IMR-90 (cell line): ENCODE measurements at regions not wholly inside any gene's neighbourhood (a gene's known extent, or its start where the extent isn't known, plus 50 kb on each side); places are given as distances from the start of the nearest gene placed in this dataset.

Experiments
- ATAC-seq: fragments of 200-7000 bp; cut with Tn5 transposase; 2 replicates; pipeline ENCODE4 v1.9.1; 2020; ENCODE audit warnings: low read depth, mild to moderate bottlenecking, moderate library complexity
- BruUV-seq: library from RNA; stranded (reverse); fragments of 400-500 nt; replicated peaks from 2 replicates; lab custom pipeline; 2021; lab: Mats Ljungman, UMichigan
- CTCF ChIA-PET: fragments of 300-600 bp; formaldehyde crosslinking; extraction: SDS; loops from one replicate; lab custom pipeline; 2021; ENCODE audit warnings: antibody characterized with exemption; lab: Yijun Ruan, JAX
- POLR2A ChIA-PET: fragments of 300-600 bp; sonication (Branson Sonifier 250); formaldehyde crosslinking; loops from one replicate; lab custom pipeline; 2022; ENCODE audit warnings: antibody characterized with exemption; ENCODE audit not compliant: unreplicated experiment; lab: Charles Lee
- DNase-seq: peaks from one replicate; pipeline ENCODE4 v3.0.0; 2013
- H2AFZ ChIP-seq: replicated peaks from 2 replicates; pipeline ENCODE3; 2013; ENCODE audit warnings: low read length, mild to moderate bottlenecking; ENCODE audit not compliant: poor library complexity
- H2AK5ac ChIP-seq: 2 replicates; pipeline ENCODE4 v1.6.1; 2013; ENCODE audit warnings: low read depth, low read length, inconsistent platforms
- H2AK9ac ChIP-seq: replicated peaks from 2 replicates; pipeline ENCODE3; 2013; ENCODE audit warnings: mild to moderate bottlenecking, low read depth, low read length, moderate library complexity; ENCODE audit not compliant: poor library complexity
- H2BK120ac ChIP-seq: 2 replicates; pipeline ENCODE4 v1.6.1; 2013; ENCODE audit warnings: low read depth, low read length, inconsistent platforms
- H2BK15ac ChIP-seq: 3 replicates; pipeline ENCODE4 v1.6.1; 2013; ENCODE audit warnings: low read depth, low read length, inconsistent platforms
- H2BK20ac ChIP-seq: 2 replicates; pipeline ENCODE4 v1.6.1; 2013; ENCODE audit warnings: low read depth, mild to moderate bottlenecking, inconsistent platforms, low read length, moderate library complexity
- H2BK5ac ChIP-seq: 2 replicates; pipeline ENCODE4 v1.6.1; 2013; ENCODE audit warnings: mild to moderate bottlenecking, low read depth, low read length, inconsistent platforms; ENCODE audit not compliant: poor library complexity, severe bottlenecking
- H3K14ac ChIP-seq: replicated peaks from 2 replicates; pipeline ENCODE4 v1.6.1; 2013; ENCODE audit warnings: low read depth, low read length, inconsistent platforms
- H3K18ac ChIP-seq: 2 replicates; pipeline ENCODE4 v1.6.1; 2013; ENCODE audit warnings: low read depth, low read length, control low read depth
- H3K23ac ChIP-seq: 2 replicates; pipeline ENCODE4 v1.6.1; 2013; ENCODE audit warnings: low read depth, low read length, inconsistent platforms
- H3K27ac ChIP-seq: 2 replicates; pipeline ENCODE4 v1.5.1; 2013; ENCODE audit warnings: mild to moderate bottlenecking, control low read depth, low read length; ENCODE audit not compliant: insufficient read depth
- H3K27me3 ChIP-seq: 2 replicates; pipeline ENCODE4 v1.6.1; 2013; ENCODE audit warnings: low read length; ENCODE audit not compliant: control insufficient read depth, insufficient read depth
- H3K36me3 ChIP-seq: 2 replicates; pipeline ENCODE4 v1.6.1; 2013; ENCODE audit warnings: low read length, mixed read lengths; ENCODE audit not compliant: control insufficient read depth, insufficient read depth
- H3K4ac ChIP-seq: 2 replicates; pipeline ENCODE4 v1.6.1; 2013; ENCODE audit warnings: low read depth, low read length, inconsistent platforms
- H3K4me1 ChIP-seq: 2 replicates; pipeline ENCODE4 v1.6.1; 2013; ENCODE audit warnings: low read length, mixed read lengths; ENCODE audit not compliant: control insufficient read depth, insufficient read depth
- H3K4me2 ChIP-seq: 2 replicates; pipeline ENCODE4 v1.6.1; 2013; ENCODE audit warnings: low read depth, mild to moderate bottlenecking, control low read depth, low read length, moderate library complexity
- H3K4me3 ChIP-seq: 2 replicates; pipeline ENCODE4 v1.5.1; 2013; ENCODE audit warnings: low read depth, mild to moderate bottlenecking, control low read depth, low read length, moderate library complexity; ENCODE audit not compliant: insufficient read depth
- H3K56ac ChIP-seq: 2 replicates; pipeline ENCODE4 v1.6.1; 2013; ENCODE audit warnings: low read length, inconsistent platforms; ENCODE audit not compliant: insufficient read depth; ENCODE audit errors: extremely low read depth
- H3K79me1 ChIP-seq, 2 experiments: 2 replicates each; pipeline ENCODE4 v1.6.1; 2013; ENCODE audit warnings: low read length in 2 of 2, inconsistent platforms in 1 of 2, low read depth in 1 of 2
- H3K9ac ChIP-seq: 2 replicates; pipeline ENCODE4 v1.6.1; 2013; ENCODE audit warnings: low read depth, low read length, control low read depth
- H3K9me1 ChIP-seq: 2 replicates; pipeline ENCODE4 v1.6.1; 2013; ENCODE audit warnings: low read length, inconsistent platforms; ENCODE audit not compliant: insufficient read depth
- H3K9me3 ChIP-seq: 2 replicates; pipeline ENCODE4 v1.6.1; 2013; ENCODE audit warnings: low read length; ENCODE audit not compliant: control insufficient read depth, insufficient read depth
- H4K20me1 ChIP-seq: 2 replicates; pipeline ENCODE4 v1.6.1; 2013; ENCODE audit warnings: low read length, inconsistent platforms; ENCODE audit not compliant: insufficient read depth
- H4K5ac ChIP-seq: 2 replicates; pipeline ENCODE4 v1.6.1; 2013; ENCODE audit warnings: mild to moderate bottlenecking, low read depth, low read length, control low read depth
- H4K8ac ChIP-seq, 2 experiments: 2 replicates each; pipeline ENCODE4 v1.6.1; 2013; ENCODE audit warnings: low read depth in 2 of 2, low read length in 2 of 2, control low read depth in 1 of 2, inconsistent platforms in 1 of 2
- H4K91ac ChIP-seq: 2 replicates; pipeline ENCODE4 v1.6.1; 2013; ENCODE audit warnings: low read depth, low read length, inconsistent platforms; ENCODE audit not compliant: insufficient read depth
- CEBPB ChIP-seq: IDR thresholded peaks from 2 replicates; pipeline ENCODE4 v1.6.1; 2012; ENCODE audit warnings: low read depth, low read length, improper control_type of control experiment
- MAFK ChIP-seq: IDR thresholded peaks from 2 replicates; pipeline ENCODE4 v1.6.1; 2012; ENCODE audit warnings: low read depth, low read length, improper control_type of control experiment
- dilution Hi-C: fragments of 300-500 bp; cut with HindIII; formaldehyde crosslinking; loops from one replicate; pipeline ENCODE4 v1.14.3; 2018; ENCODE audit warnings: low sequenced_read_pairs; ENCODE audit not compliant: unreplicated experiment
- in situ Hi-C: fragments of 300-500 bp; cut with MboI; formaldehyde crosslinking; loops from 3 replicates; pipeline ENCODE4 v1.14.3; 2019; ENCODE audit warnings: low sequenced_read_pairs, inconsistent platforms, mixed read lengths
- intact Hi-C: fragments of 100-400 bp; cut with micrococcal nuclease; formaldehyde crosslinking; loops from 2 replicates; pipeline ENCODE4 v1.10.0; 2022
- TF ChIP-seq, protein P1 (sequence below): conservative IDR thresholded peaks from 2 replicates; pipeline ENCODE4 v1.5.1; 2012; ENCODE audit warnings: mild to moderate bottlenecking, low read depth, low read length, improper control_type of control experiment

DNA sequence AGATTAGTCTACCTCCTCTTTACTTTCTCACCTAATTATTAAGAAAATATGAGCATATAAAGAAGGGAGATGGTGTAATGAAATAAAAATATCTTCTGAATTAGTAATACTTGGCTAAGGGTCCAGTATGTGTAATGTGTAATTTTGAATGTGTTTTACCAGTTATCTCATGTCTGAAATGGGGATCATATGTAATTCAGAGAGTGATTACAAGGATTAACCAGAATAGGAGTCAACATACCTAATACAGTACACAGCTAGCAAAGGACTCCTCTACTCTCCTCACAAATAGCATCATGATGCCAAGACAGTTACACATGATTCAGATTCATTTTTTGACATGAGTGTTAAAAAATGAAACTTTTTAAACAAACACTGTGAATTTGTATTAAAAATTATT, 570.4 kb downstream of the SI start:
- BruUV-seq, result no TSS peak
- Histone ChIP-seq H3K9me1 (no peaks in the 10 kb centered on the region), H4K20me1 (no peaks in the 10 kb centered on the region), H3K79me1 (no peaks in the 10 kb centered on the region), H2BK20ac (no peak overlapping the region), H2AFZ (no peak overlapping the region), H4K8ac (no peak overlapping the region), H3K18ac (no peak overlapping the region), H2BK120ac (no peak overlapping the region), H3K9ac (no peak overlapping the region), H3K4me2 (no peak overlapping the region), H2BK15ac (no peak overlapping the region), H3K27ac (no peak overlapping the region), H3K4me3 (no peak overlapping the region), H3K14ac (no peak overlapping the region), H3K36me3 (no peaks in the 10 kb centered on the region), H4K5ac (no peak overlapping the region), H3K23ac (no peak overlapping the region), H3K9me3 (peaks cover 4% of the 10 kb centered on the region), H3K56ac (no peak overlapping the region), H4K91ac (no peak overlapping the region), H3K4me1 (no peaks in the 10 kb centered on the region), H2AK5ac (no peak overlapping the region), H2BK5ac (no peak overlapping the region), H2AK9ac (no peak overlapping the region), H3K27me3 (no peaks in the 10 kb centered on the region), H3K4ac (no peak overlapping the region)
- TF ChIP-seq, protein P1, sequence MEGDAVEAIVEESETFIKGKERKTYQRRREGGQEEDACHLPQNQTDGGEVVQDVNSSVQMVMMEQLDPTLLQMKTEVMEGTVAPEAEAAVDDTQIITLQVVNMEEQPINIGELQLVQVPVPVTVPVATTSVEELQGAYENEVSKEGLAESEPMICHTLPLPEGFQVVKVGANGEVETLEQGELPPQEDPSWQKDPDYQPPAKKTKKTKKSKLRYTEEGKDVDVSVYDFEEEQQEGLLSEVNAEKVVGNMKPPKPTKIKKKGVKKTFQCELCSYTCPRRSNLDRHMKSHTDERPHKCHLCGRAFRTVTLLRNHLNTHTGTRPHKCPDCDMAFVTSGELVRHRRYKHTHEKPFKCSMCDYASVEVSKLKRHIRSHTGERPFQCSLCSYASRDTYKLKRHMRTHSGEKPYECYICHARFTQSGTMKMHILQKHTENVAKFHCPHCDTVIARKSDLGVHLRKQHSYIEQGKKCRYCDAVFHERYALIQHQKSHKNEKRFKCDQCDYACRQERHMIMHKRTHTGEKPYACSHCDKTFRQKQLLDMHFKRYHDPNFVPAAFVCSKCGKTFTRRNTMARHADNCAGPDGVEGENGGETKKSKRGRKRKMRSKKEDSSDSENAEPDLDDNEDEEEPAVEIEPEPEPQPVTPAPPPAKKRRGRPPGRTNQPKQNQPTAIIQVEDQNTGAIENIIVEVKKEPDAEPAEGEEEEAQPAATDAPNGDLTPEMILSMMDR, result no peak
- TF ChIP-seq CEBPB, result no peak
- no peak for TF ChIP-seq MAFK
- POLR2A ChIA-PET, result no interaction called here
- dilution Hi-C loops, result no loop called here
- no peak for DNase-seq
- CTCF ChIA-PET, result no interaction called here
- intact Hi-C loops, result no loop called here
- in situ Hi-C loops, result no loop called here
- no peak for ATAC-seq
